GM23338 (cell line): ENCODE measurements at regions not wholly inside any gene's neighbourhood (a gene's known extent, or its start where the extent isn't known, plus 50 kb on each side); places are given as distances from the start of the nearest gene placed in this dataset.

Experiments used
- ATAC-seq: fragments of 200-7000 bp; cut with Tn5 transposase; 3 replicates; pipeline ENCODE4 v1.9.1; 2020
- DNase-seq: peaks from one replicate; pipeline ENCODE4 v3.0.0-alpha.2; 2015; ENCODE audit warnings: low spot score
- H2AFZ ChIP-seq: fragments of 200-600 bp; sonication (generic); 2 replicates; pipeline ENCODE4 v1.8.0; 2016; ENCODE audit warnings: antibody characterized with exemption, mild to moderate bottlenecking, moderate library complexity
- H3F3A ChIP-seq: fragments of 200-600 bp; sonication (generic); replicated peaks from 2 replicates; pipeline ENCODE4 v1.8.0; 2017; ENCODE audit warnings: antibody characterized with exemption, mixed run types, low read depth
- H3K27ac ChIP-seq: fragments of 200-600 bp; sonication (generic); 2 replicates; pipeline ENCODE4 v1.6.1; 2016; ENCODE audit warnings: low read depth
- H3K27me3 ChIP-seq: fragments of 200-600 bp; sonication (generic); 2 replicates; pipeline ENCODE4 v1.8.0; 2016; ENCODE audit warnings: mild to moderate bottlenecking, mixed run types, moderate library complexity; ENCODE audit not compliant: insufficient read depth
- H3K36me3 ChIP-seq: fragments of 200-600 bp; sonication (generic); 2 replicates; pipeline ENCODE4 v1.8.0; 2016; ENCODE audit warnings: mild to moderate bottlenecking; ENCODE audit not compliant: insufficient read depth
- H3K4me1 ChIP-seq: fragments of 200-600 bp; sonication (generic); 2 replicates; pipeline ENCODE4 v1.8.0; 2016; ENCODE audit warnings: mild to moderate bottlenecking, moderate library complexity; ENCODE audit not compliant: insufficient read depth
- H3K4me2 ChIP-seq: fragments of 200-600 bp; sonication (generic); 2 replicates; pipeline ENCODE4 v1.7.1; 2017; ENCODE audit warnings: mixed run types
- H3K4me3 ChIP-seq: fragments of 200-600 bp; sonication (generic); 2 replicates; pipeline ENCODE4 v1.6.1; 2016; ENCODE audit warnings: mixed run types
- H3K79me2 ChIP-seq: fragments of 200-600 bp; sonication (generic); replicated peaks from 2 replicates; pipeline ENCODE4 v1.8.0; 2017; ENCODE audit warnings: mild to moderate bottlenecking; ENCODE audit not compliant: insufficient read depth
- H3K9me2 ChIP-seq: fragments of 200-600 bp; sonication (generic); 2 replicates; pipeline ENCODE4 v1.8.0; 2017; ENCODE audit not compliant: insufficient read depth
- H4K20me1 ChIP-seq: fragments of 200-600 bp; sonication (generic); replicated peaks from 2 replicates; pipeline ENCODE4 v1.8.0; 2017; ENCODE audit warnings: mild to moderate bottlenecking; ENCODE audit not compliant: insufficient read depth
- H3K27ac Mint-ChIP-seq: 2 replicates; pipeline ENCODE4 v1.8.0; 2020; ENCODE audit warnings: inconsistent platforms, mild to moderate bottlenecking, moderate library complexity, mixed read lengths
- H3K27me3 Mint-ChIP-seq: 3 replicates; pipeline ENCODE4 v1.8.0; 2022; ENCODE audit warnings: low read depth, mild to moderate bottlenecking, moderate library complexity, mixed read lengths, inconsistent platforms; ENCODE audit not compliant: insufficient read depth, poor library complexity
- H3K36me3 Mint-ChIP-seq: 3 replicates; pipeline ENCODE4 v1.8.0; 2021; ENCODE audit warnings: low read depth, mild to moderate bottlenecking, inconsistent platforms, moderate library complexity, mixed read lengths
- H3K4me1 Mint-ChIP-seq: 3 replicates; pipeline ENCODE4 v1.8.0; 2020; ENCODE audit warnings: mild to moderate bottlenecking, inconsistent platforms, mixed read lengths
- H3K4me3 Mint-ChIP-seq: 3 replicates; pipeline ENCODE4 v1.8.0; 2021; ENCODE audit warnings: moderate library complexity, mild to moderate bottlenecking, inconsistent platforms, mixed read lengths
- H3K9me3 Mint-ChIP-seq: 3 replicates; pipeline ENCODE4 v1.8.0; 2020; ENCODE audit warnings: moderate library complexity, mild to moderate bottlenecking, inconsistent platforms, mixed read lengths
- CREB1 ChIP-seq: fragments of 250-450 bp; sonication (Bioruptor Pico); IDR thresholded peaks from 2 replicates; pipeline ENCODE4 v1.5.0; 2020; ENCODE audit warnings: low read depth, mild to moderate bottlenecking, moderate library complexity
- EZH2 ChIP-seq: fragments of 200-600 bp; sonication (generic); IDR thresholded peaks from one replicate; pipeline ENCODE4 v1.8.0; 2017; ENCODE audit warnings: antibody characterized with exemption, mild to moderate bottlenecking, low read depth; ENCODE audit not compliant: unreplicated experiment
- JUNB ChIP-seq: IDR thresholded peaks from one replicate; pipeline ENCODE4 v1.6.1; 2016; ENCODE audit warnings: antibody characterized with exemption; ENCODE audit not compliant: unreplicated experiment
- NANOG ChIP-seq: IDR thresholded peaks from 2 replicates; pipeline ENCODE4 v1.6.1; 2016; ENCODE audit warnings: antibody characterized with exemption, borderline replicate concordance
- POLR2AphosphoS5 ChIP-seq: IDR thresholded peaks from 2 replicates; pipeline ENCODE4 v1.6.1; 2016; ENCODE audit warnings: antibody characterized with exemption, low read depth
- REST ChIP-seq: IDR thresholded peaks from one replicate; pipeline ENCODE4 v1.6.1; 2018; ENCODE audit warnings: antibody characterized with exemption; ENCODE audit not compliant: unreplicated experiment
- ZNF114 ChIP-seq: fragments of 250-450 bp; sonication (Bioruptor Pico); IDR thresholded peaks from 2 replicates; pipeline ENCODE4 v1.5.0; 2020; ENCODE audit warnings: mild to moderate bottlenecking, moderate library complexity
- ZNF331 ChIP-seq: fragments of 250-450 bp; sonication (Bioruptor Pico); IDR thresholded peaks from 2 replicates; pipeline ENCODE4 v1.5.0; 2020; ENCODE audit warnings: low read depth, mild to moderate bottlenecking, moderate library complexity
- ZNF462 ChIP-seq: fragments of 250-450 bp; sonication (Bioruptor Pico); IDR thresholded peaks from 2 replicates; pipeline ENCODE4 v1.5.0; 2020; ENCODE audit warnings: mild to moderate bottlenecking, moderate library complexity
- TF ChIP-seq, protein P1 (sequence below), 2 experiments: fragments of 200-600 bp in 1 of 2; sonication (generic) in 1 of 2; conservative IDR thresholded peaks; 2 replicates each; pipeline versions ENCODE4 v1.5.1 to v1.6.1; 2016 to 2017; ENCODE audit warnings: antibody characterized with exemption in 2 of 2, low read depth in 2 of 2, mild to moderate bottlenecking in 2 of 2, moderate library complexity in 1 of 2

- Histone ChIP-seq H4K20me1 (no peaks in the 10 kb centered on the region), H3F3A (no peaks in the 10 kb centered on the region), H3K27ac (no peak overlapping the region), H3K4me1 (no peaks in the 10 kb centered on the region), H3K27me3 (no peaks in the 10 kb centered on the region), H3K9me2 (no peaks in the 10 kb centered on the region), H3K36me3 (no peaks in the 10 kb centered on the region), H2AFZ (no peak overlapping the region), H3K4me2 (no peak overlapping the region), H3K4me3 (no peak overlapping the region), H3K79me2 (no peaks in the 10 kb centered on the region)
- ATAC-seq (no peak), DNase-seq (no peak)
- Mint-ChIP-seq H3K27me3 (peaks cover 9% of the 10 kb centered on the region), H3K27ac (no peak overlapping the region), H3K4me3 (no peak overlapping the region), H3K36me3 (no peaks in the 10 kb centered on the region), H3K9me3 (peaks cover 4% of the 10 kb centered on the region; the same call in 2 of the 3 replicates), H3K4me1 (no peaks in the 10 kb centered on the region; the same call in 2 of the 3 replicates)
- no peak for TF ChIP-seq POLR2AphosphoS5
- TF ChIP-seq NANOG = no peak
- TF ChIP-seq ZNF462 = no peak
- no peak for TF ChIP-seq JUNB
- no peak for TF ChIP-seq ZNF331
- no peak for TF ChIP-seq CREB1 (CRISPR knock-in tag)
- TF ChIP-seq EZH2 = no peak
- TF ChIP-seq REST = no peak
- TF ChIP-seq, protein P1, sequence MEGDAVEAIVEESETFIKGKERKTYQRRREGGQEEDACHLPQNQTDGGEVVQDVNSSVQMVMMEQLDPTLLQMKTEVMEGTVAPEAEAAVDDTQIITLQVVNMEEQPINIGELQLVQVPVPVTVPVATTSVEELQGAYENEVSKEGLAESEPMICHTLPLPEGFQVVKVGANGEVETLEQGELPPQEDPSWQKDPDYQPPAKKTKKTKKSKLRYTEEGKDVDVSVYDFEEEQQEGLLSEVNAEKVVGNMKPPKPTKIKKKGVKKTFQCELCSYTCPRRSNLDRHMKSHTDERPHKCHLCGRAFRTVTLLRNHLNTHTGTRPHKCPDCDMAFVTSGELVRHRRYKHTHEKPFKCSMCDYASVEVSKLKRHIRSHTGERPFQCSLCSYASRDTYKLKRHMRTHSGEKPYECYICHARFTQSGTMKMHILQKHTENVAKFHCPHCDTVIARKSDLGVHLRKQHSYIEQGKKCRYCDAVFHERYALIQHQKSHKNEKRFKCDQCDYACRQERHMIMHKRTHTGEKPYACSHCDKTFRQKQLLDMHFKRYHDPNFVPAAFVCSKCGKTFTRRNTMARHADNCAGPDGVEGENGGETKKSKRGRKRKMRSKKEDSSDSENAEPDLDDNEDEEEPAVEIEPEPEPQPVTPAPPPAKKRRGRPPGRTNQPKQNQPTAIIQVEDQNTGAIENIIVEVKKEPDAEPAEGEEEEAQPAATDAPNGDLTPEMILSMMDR (conservative IDR thresholded peaks at IDR 0.05; ENCODE audit: low read depth in 2 of 2) = no peak
- no peak for TF ChIP-seq ZNF114 (CRISPR knock-in tag)
Observed at GRCh38 chr1:30321246-30321910, 402.0 kb downstream of the MATN1 start.
